Breast epithelium (tissue), 3 donors: ENCODE measurements at regions not wholly inside any gene's neighbourhood (a gene's known extent, or its start where the extent isn't known, plus 50 kb on each side); places are given as distances from the start of the nearest gene placed in this dataset.

ENCODE experiments used
- CTCF ChIP-seq, 3 donors: fragments of 450-650 bp; IDR thresholded peaks; one replicate each; pipeline ENCODE4 v1.5.1; 2016 to 2017; ENCODE audit warnings: antibody characterized with exemption in 3 of 3, mild to moderate bottlenecking in 3 of 3, moderate library complexity in 3 of 3
- POLR2A ChIP-seq: fragments of 450-650 bp; IDR thresholded peaks from one replicate; pipeline ENCODE4 v1.6.1; 2016; ENCODE audit warnings: antibody characterized with exemption, mild to moderate bottlenecking, moderate library complexity
- POLR2AphosphoS5 ChIP-seq, 3 donors: sonication (generic); formaldehyde crosslinking; IDR thresholded peaks; one replicate each; pipeline ENCODE4 v1.6.1; 2017; ENCODE audit warnings: antibody characterized with exemption in 3 of 3

GRCh38 chr11:119989159-119989821 lies 148.6 kb downstream of the TRIM29 start:
- TF ChIP-seq CTCF (IDR thresholded peaks at IDR 0.05) (no peak), POLR2AphosphoS5 (IDR thresholded peaks at IDR 0.05) (no peak), POLR2A (no peak)
